DND-41 (cell line): ENCODE measurements at regions not wholly inside any gene's neighbourhood (a gene's known extent, or its start where the extent isn't known, plus 50 kb on each side); places are given as distances from the start of the nearest gene placed in this dataset.

ENCODE experiments used
- ATAC-seq: fragments of 200-7000 bp; cut with Tn5 transposase; 3 replicates; pipeline ENCODE4 v1.9.1; 2021; ENCODE audit warnings: low read depth; ENCODE audit not compliant: insufficient read depth
- DNase-seq: peaks from one replicate; pipeline ENCODE4 v3.0.0-alpha.2; 2020
- H2AFZ ChIP-seq: 2 replicates; pipeline ENCODE4 v1.6.0; 2012; ENCODE audit warnings: low read depth, low read length
- H3K27ac ChIP-seq: 2 replicates; pipeline ENCODE4 v1.5.1; 2012; ENCODE audit warnings: low read length, inconsistent platforms
- H3K27me3 ChIP-seq: fragments of 200-600 bp; sonication (generic); 2 replicates; pipeline ENCODE4 v1.6.0; 2012; ENCODE audit warnings: low read length, mild to moderate bottlenecking, inconsistent platforms; ENCODE audit not compliant: insufficient read depth, poor library complexity
- H3K36me3 ChIP-seq: 2 replicates; pipeline ENCODE4 v1.5.1; 2012; ENCODE audit warnings: low read length, inconsistent platforms; ENCODE audit not compliant: insufficient read depth
- H3K4me1 ChIP-seq: 2 replicates; pipeline ENCODE4 v1.5.1; 2012; ENCODE audit warnings: mild to moderate bottlenecking, low read length; ENCODE audit not compliant: insufficient read depth
- H3K4me2 ChIP-seq: 2 replicates; pipeline ENCODE4 v1.6.0; 2012; ENCODE audit warnings: mild to moderate bottlenecking, moderate library complexity, low read length, inconsistent platforms; ENCODE audit not compliant: insufficient read depth
- H3K4me3 ChIP-seq, 2 experiments: fragments of 200-600 bp in 1 of 2; shearing (Covaris generic) in 1 of 2; 2 replicates each; pipeline ENCODE4 v1.5.1; 2012 to 2016; ENCODE audit warnings: inconsistent platforms in 2 of 2, low read length in 2 of 2, mild to moderate bottlenecking in 2 of 2, low read depth in 1 of 2, moderate library complexity in 1 of 2
- H3K79me2 ChIP-seq: 2 replicates; pipeline ENCODE4 v1.6.0; 2012; ENCODE audit warnings: low read length, inconsistent platforms; ENCODE audit not compliant: insufficient read depth
- H3K9ac ChIP-seq: 2 replicates; pipeline ENCODE4 v1.6.0; 2012; ENCODE audit warnings: low read depth, mild to moderate bottlenecking, inconsistent platforms, low read length, moderate library complexity
- H3K9me3 ChIP-seq: 2 replicates; pipeline ENCODE4 v1.5.1; 2012; ENCODE audit warnings: low read length, moderate library complexity, mild to moderate bottlenecking, inconsistent platforms; ENCODE audit not compliant: insufficient read depth, severe bottlenecking
- H4K20me1 ChIP-seq: 2 replicates; pipeline ENCODE4 v1.6.0; 2012; ENCODE audit warnings: low read length; ENCODE audit not compliant: insufficient read depth
- CTCF ChIP-seq: IDR thresholded peaks from 2 replicates; pipeline ENCODE4 v1.5.1; 2012; ENCODE audit warnings: borderline replicate concordance, low read length, moderate library complexity, mild to moderate bottlenecking; ENCODE audit not compliant: poor library complexity, severe bottlenecking; ENCODE audit errors: extremely low read depth
- EZH2 ChIP-seq: IDR thresholded peaks from 3 replicates; pipeline ENCODE4 v1.6.1; 2012; ENCODE audit warnings: borderline replicate concordance, low read depth, mild to moderate bottlenecking, moderate library complexity, low read length, inconsistent platforms; ENCODE audit not compliant: severe bottlenecking

- TF ChIP-seq CTCF, result no peak
- Histone ChIP-seq H3K27me3 (no peaks in the 10 kb centered on the region), H3K9ac (no peak overlapping the region), H2AFZ (no peak overlapping the region), H3K36me3 (no peaks in the 10 kb centered on the region), H3K4me2 (no peak overlapping the region), H3K9me3 (no peaks in the 10 kb centered on the region), H3K27ac (no peak overlapping the region), H4K20me1 (no peaks in the 10 kb centered on the region), H3K4me3 (no peak overlapping the region), H3K79me2 (no peaks in the 10 kb centered on the region), H3K4me1 (no peaks in the 10 kb centered on the region)
- DNase-seq (no peak), ATAC-seq (no peak)
Observed at GRCh38 chr13:80428349-80429096, 87.6 kb upstream of the SPRY2 start.

GRCh38 chr13:80419416-80419815 lies 78.5 kb upstream of the SPRY2 start:
- Histone ChIP-seq H3K4me3 (no peak overlapping the region), H3K27me3 (peaks cover 3% of the 10 kb centered on the region), H3K36me3 (no peaks in the 10 kb centered on the region), H3K4me2 (no peak overlapping the region), H3K9ac (no peak overlapping the region), H4K20me1 (no peaks in the 10 kb centered on the region), H3K79me2 (no peaks in the 10 kb centered on the region), H3K9me3 (no peaks in the 10 kb centered on the region), H2AFZ (no peak overlapping the region), H3K4me1 (peaks cover 6% of the 10 kb centered on the region; the same call in 1 of the 2 replicates), H3K27ac (no peak overlapping the region)
- DNase-seq (no peak), ATAC-seq (peak; percentile 68)
- TF ChIP-seq EZH2 (no peak), CTCF (no peak)

GRCh38 chr13:80413611-80414010 lies 72.7 kb upstream of the SPRY2 start:
- H3K4me1 ChIP-seq, result no peaks in the 10 kb centered on the region
- no peaks in the 10 kb centered on the region for H4K20me1 ChIP-seq
- H3K27me3 ChIP-seq, result peaks cover 3% of the 10 kb centered on the region
- no peak overlapping the region for H2AFZ ChIP-seq
- no peak overlapping the region for H3K9ac ChIP-seq
- no peak overlapping the region for H3K4me2 ChIP-seq
- DNase-seq, result no peak
- TF ChIP-seq EZH2 (no peak), CTCF (no peak)
- no peak overlapping the region for H3K27ac ChIP-seq
- no peak for ATAC-seq
- H3K36me3 ChIP-seq, result no peaks in the 10 kb centered on the region
- H3K9me3 ChIP-seq, result no peaks in the 10 kb centered on the region
- no peaks in the 10 kb centered on the region for H3K79me2 ChIP-seq
- H3K4me3 ChIP-seq, result no peak overlapping the region

- Histone ChIP-seq H3K9me3 (no peaks in the 10 kb centered on the region), H2AFZ (no peak overlapping the region), H3K9ac (no peak overlapping the region), H3K36me3 (no peaks in the 10 kb centered on the region), H3K27ac (no peak overlapping the region), H3K27me3 (no peaks in the 10 kb centered on the region), H4K20me1 (no peaks in the 10 kb centered on the region), H3K4me1 (no peaks in the 10 kb centered on the region), H3K4me3 (no peak overlapping the region), H3K79me2 (no peaks in the 10 kb centered on the region), H3K4me2 (no peak overlapping the region)
- TF ChIP-seq CTCF, result peak; percentile 28
- no peak for TF ChIP-seq EZH2
- DNase-seq (no peak), ATAC-seq (no peak; the same call in 2 of the 3 replicates)
Observed at GRCh38 chr13:80408270-80408669, 67.3 kb upstream of the SPRY2 start.
